ENCODE measurements at regions not wholly inside any gene's neighbourhood (a gene's known extent, or its start where the extent isn't known, plus 50 kb on each side); places are given as distances from the start of the nearest gene placed in this dataset.

- Histone ChIP-seq H3K4me3 (no peak overlapping the region), H3K27me3 (no peaks in the 10 kb centered on the region), H3K27ac (no peak overlapping the region), H3K4me1 (no peaks in the 10 kb centered on the region), H3K9me3 (no peaks in the 10 kb centered on the region), H3K36me3 (no peaks in the 10 kb centered on the region)
- 64 to 91% (median 86%) methylated on average over 2 of the region's 2 CpGs for WGBS, 5 donors
- DNase-seq = no peak
- TF ChIP-seq, protein P1, sequence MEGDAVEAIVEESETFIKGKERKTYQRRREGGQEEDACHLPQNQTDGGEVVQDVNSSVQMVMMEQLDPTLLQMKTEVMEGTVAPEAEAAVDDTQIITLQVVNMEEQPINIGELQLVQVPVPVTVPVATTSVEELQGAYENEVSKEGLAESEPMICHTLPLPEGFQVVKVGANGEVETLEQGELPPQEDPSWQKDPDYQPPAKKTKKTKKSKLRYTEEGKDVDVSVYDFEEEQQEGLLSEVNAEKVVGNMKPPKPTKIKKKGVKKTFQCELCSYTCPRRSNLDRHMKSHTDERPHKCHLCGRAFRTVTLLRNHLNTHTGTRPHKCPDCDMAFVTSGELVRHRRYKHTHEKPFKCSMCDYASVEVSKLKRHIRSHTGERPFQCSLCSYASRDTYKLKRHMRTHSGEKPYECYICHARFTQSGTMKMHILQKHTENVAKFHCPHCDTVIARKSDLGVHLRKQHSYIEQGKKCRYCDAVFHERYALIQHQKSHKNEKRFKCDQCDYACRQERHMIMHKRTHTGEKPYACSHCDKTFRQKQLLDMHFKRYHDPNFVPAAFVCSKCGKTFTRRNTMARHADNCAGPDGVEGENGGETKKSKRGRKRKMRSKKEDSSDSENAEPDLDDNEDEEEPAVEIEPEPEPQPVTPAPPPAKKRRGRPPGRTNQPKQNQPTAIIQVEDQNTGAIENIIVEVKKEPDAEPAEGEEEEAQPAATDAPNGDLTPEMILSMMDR (IDR thresholded peaks at IDR 0.05) = no peak
- TF ChIP-seq POLR2A (IDR thresholded peaks at IDR 0.05) (no peak), POLR2AphosphoS5 (IDR thresholded peaks at IDR 0.05) (no peak), EP300 (IDR thresholded peaks at IDR 0.05) (no peak)
- intact Hi-C loops (cut with DNase I; ENCODE audit: low total_unique reads) = no loop called here
These were observed 709.1 kb upstream of the FZD8 start for GRCh38 chr10:36351159-36351558.

- no peaks in the 10 kb centered on the region for H3K9me3 ChIP-seq
- peaks cover 0 to 3% (median 0%) of the 10 kb centered on the region in 4 donors for H3K4me1 ChIP-seq
- H3K27me3 ChIP-seq = no peaks in the 10 kb centered on the region
- intact Hi-C loops (cut with DNase I; ENCODE audit: low total_unique reads) = no loop called here
- TF ChIP-seq, protein P1 (IDR thresholded peaks at IDR 0.05) = no peak
- TF ChIP-seq EP300 (IDR thresholded peaks at IDR 0.05) = no peak
- no peak for TF ChIP-seq POLR2A (IDR thresholded peaks at IDR 0.05)
- TF ChIP-seq POLR2AphosphoS5 (IDR thresholded peaks at IDR 0.05) = no peak
- H3K36me3 ChIP-seq = no peaks in the 10 kb centered on the region
- H3K27ac ChIP-seq = no peak overlapping the region
- peak in 1 of 2 donors; percentile 64 for DNase-seq
- H3K4me3 ChIP-seq = no peak overlapping the region
- 52 to 71% (median 64%) methylated on average over 8 of the region's 8 CpGs for WGBS, 5 donors
These were observed 707.5 kb upstream of the FZD8 start for GRCh38 chr10:36349445-36350078.

- no peaks in the 10 kb centered on the region for H3K36me3 ChIP-seq
- TF ChIP-seq, protein P1 (IDR thresholded peaks at IDR 0.05) = no peak
- TF ChIP-seq POLR2A (IDR thresholded peaks at IDR 0.05) (no peak), POLR2AphosphoS5 (IDR thresholded peaks at IDR 0.05) (no peak), EP300 (IDR thresholded peaks at IDR 0.05) (no peak)
- H3K4me3 ChIP-seq = no peak overlapping the region
- H3K4me1 ChIP-seq = peaks cover 0 to 3% (median 0%) of the 10 kb centered on the region in 4 donors
- peak in 1 of 2 donors; percentile 53 for DNase-seq
- intact Hi-C loops (cut with DNase I; ENCODE audit: low total_unique reads) = no loop called here
- no peaks in the 10 kb centered on the region for H3K27me3 ChIP-seq
- H3K27ac ChIP-seq = no peak overlapping the region
- H3K9me3 ChIP-seq = no peaks in the 10 kb centered on the region
These were observed 703.7 kb upstream of the FZD8 start for GRCh38 chr10:36345807-36346206.

- Histone ChIP-seq H3K27me3 (no peaks in the 10 kb centered on the region), H3K27ac (no peak overlapping the region), H3K9me3 (no peaks in the 10 kb centered on the region), H3K4me1 (peaks cover 0 to 3% (median 0%) of the 10 kb centered on the region in 4 donors), H3K4me3 (no peak overlapping the region), H3K36me3 (no peaks in the 10 kb centered on the region)
- WGBS, 5 donors = 93 to 100% (median 97%) methylated on average over 1 of the region's 1 CpG
- intact Hi-C loops (cut with DNase I; ENCODE audit: low total_unique reads) = no loop called here
- TF ChIP-seq POLR2AphosphoS5 (IDR thresholded peaks at IDR 0.05) (no peak), EP300 (IDR thresholded peaks at IDR 0.05) (no peak), POLR2A (IDR thresholded peaks at IDR 0.05) (no peak)
- TF ChIP-seq, protein P1 (IDR thresholded peaks at IDR 0.05) = no peak
- DNase-seq = no peak
These were observed 703.1 kb upstream of the FZD8 start for GRCh38 chr10:36345175-36345533.
